Adrenal gland (tissue), 9 donors: ENCODE measurements at regions not wholly inside any gene's neighbourhood (a gene's known extent, or its start where the extent isn't known, plus 50 kb on each side); places are given as distances from the start of the nearest gene placed in this dataset.
"Not testable (repeated sequence)": the region's sequence is repeated elsewhere in the genome, so short reads cannot be mapped to it uniquely, and the experiment has no call there.

Source experiments
- DNase-seq, 7 donors: peaks; one replicate each; pipeline ENCODE4 v3.0.0-alpha.2; 2019 to 2020
- H3K27ac ChIP-seq, 5 donors: fragments of 200-600 bp; sonication (generic) in 4 of 5; 1 replicate in 3 of 5; 2 replicates in 2 of 5; pipeline versions ENCODE4 v1.5.1 to v1.8.0; 2016 to 2020; ENCODE audit warnings: mild to moderate bottlenecking in 1 of 5
- H3K27me3 ChIP-seq: fragments of 200-600 bp; 2 replicates; pipeline ENCODE4 v1.8.0; 2021
- H3K36me3 ChIP-seq, 2 donors: fragments of 200-600 bp; replicated peaks in 1 of 2; 1 replicate in 1 of 2; 2 replicates in 1 of 2; pipeline versions ENCODE4 v1.5.1 to v1.8.0; 2018 to 2022
- H3K4me1 ChIP-seq, 2 donors: fragments of 200-600 bp; replicated peaks in 1 of 2; 1 replicate in 1 of 2; 2 replicates in 1 of 2; pipeline versions ENCODE4 v1.5.1 to v1.8.0; 2018 to 2021
- H3K4me3 ChIP-seq, 4 donors: fragments of 200-600 bp; sonication (generic) in 3 of 4; one replicate each; pipeline ENCODE4 v1.5.1; 2016 to 2018
- H3K9me3 ChIP-seq, 3 donors: fragments of 200-600 bp; sonication (generic) in 1 of 3; replicated peaks in 1 of 3; 1 replicate in 2 of 3; 2 replicates in 1 of 3; pipeline versions ENCODE4 v1.5.1 to v1.8.0; 2016 to 2021
- POLR2A ChIP-seq, 2 donors: fragments of 450-650 bp; IDR thresholded peaks; one replicate each; pipeline ENCODE4 v1.6.1; 2017; ENCODE audit warnings: antibody characterized with exemption in 2 of 2, mild to moderate bottlenecking in 2 of 2, moderate library complexity in 1 of 2
- WGBS, 4 donors: extraction: QIAGEN DNeasy Blood & Tissue Kit in 2 of 4; methylation state at CpG; one replicate each; pipeline versions ENCODE4 v1.1.5 to v1.1.7; 2013 to 2017; 5-methylcytosine and 5-hydroxymethylcytosine counted together
- intact Hi-C, 2 donors: fragments of 100-400 bp; cut with DNase I; formaldehyde crosslinking; loops; one replicate each; pipeline versions ENCODE4 v1.14.1 to v1.15.0; 2022 to 2023
- TF ChIP-seq, protein P1 (sequence below), 6 experiments: fragments of 450-650 bp in 4 of 6; fragments of 200-600 bp in 2 of 6; sonication (generic) in 1 of 6; IDR thresholded peaks; 1 replicate in 5 of 6; 2 replicates in 1 of 6; pipeline versions ENCODE4 v1.5.1 to v1.8.0; 2016 to 2021; ENCODE audit warnings: antibody characterized with exemption in 6 of 6, mild to moderate bottlenecking in 2 of 6, moderate library complexity in 1 of 6
- donor health status: healthy with polysubstance abuse.
- donor health status: Bipolar disorder and iron deficiency.
- donor health status: DM: yes; HTN: yes; CAD: no.
- donor health status: DM: no; HTN: no; CAD: no.
- donor health status: DM: no; HTN: no; CAD: no.

DNA sequence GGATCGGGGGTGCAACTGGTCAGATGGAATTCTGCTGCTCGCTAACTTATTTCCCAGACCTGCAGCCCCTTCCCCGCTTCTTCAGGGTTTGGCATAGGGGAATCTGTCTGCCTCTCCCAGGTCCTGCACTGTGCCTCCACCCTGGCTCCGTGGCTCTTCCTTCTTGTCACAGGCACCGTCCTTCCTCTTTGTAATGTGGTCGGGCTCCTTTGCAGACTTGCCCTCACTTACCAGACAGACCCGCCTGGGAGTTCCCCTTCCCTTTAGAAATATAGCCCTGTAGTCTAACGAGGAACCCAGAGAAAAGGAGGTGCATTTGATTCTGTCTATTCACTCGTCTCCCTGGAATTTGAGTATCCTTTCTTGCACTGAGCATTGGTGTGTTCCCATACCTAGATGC, 63.9 kb upstream of the PAX8 start:
- Histone ChIP-seq H3K27me3 (no peaks in the 10 kb centered on the region), H3K9me3 (no peaks in the 10 kb centered on the region), H3K4me1 (peaks cover 8 to 11% of the 10 kb centered on the region in 2 donors), H3K27ac (peak overlapping the region in 1 of 5 donors; percentile 63), H3K4me3 (no peak overlapping the region), H3K36me3 (no peaks in the 10 kb centered on the region)
- peak in 2 of 7 donors; percentile 24 to 27 for DNase-seq
- 64 to 70% (median 69%) methylated on average over 9 of the region's 9 CpGs for WGBS, 4 donors
- intact Hi-C loops = no loop called here
- no peak for TF ChIP-seq POLR2A (IDR thresholded peaks at IDR 0.05)
- TF ChIP-seq, protein P1, sequence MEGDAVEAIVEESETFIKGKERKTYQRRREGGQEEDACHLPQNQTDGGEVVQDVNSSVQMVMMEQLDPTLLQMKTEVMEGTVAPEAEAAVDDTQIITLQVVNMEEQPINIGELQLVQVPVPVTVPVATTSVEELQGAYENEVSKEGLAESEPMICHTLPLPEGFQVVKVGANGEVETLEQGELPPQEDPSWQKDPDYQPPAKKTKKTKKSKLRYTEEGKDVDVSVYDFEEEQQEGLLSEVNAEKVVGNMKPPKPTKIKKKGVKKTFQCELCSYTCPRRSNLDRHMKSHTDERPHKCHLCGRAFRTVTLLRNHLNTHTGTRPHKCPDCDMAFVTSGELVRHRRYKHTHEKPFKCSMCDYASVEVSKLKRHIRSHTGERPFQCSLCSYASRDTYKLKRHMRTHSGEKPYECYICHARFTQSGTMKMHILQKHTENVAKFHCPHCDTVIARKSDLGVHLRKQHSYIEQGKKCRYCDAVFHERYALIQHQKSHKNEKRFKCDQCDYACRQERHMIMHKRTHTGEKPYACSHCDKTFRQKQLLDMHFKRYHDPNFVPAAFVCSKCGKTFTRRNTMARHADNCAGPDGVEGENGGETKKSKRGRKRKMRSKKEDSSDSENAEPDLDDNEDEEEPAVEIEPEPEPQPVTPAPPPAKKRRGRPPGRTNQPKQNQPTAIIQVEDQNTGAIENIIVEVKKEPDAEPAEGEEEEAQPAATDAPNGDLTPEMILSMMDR (IDR thresholded peaks at IDR 0.05) = no peak

DNA sequence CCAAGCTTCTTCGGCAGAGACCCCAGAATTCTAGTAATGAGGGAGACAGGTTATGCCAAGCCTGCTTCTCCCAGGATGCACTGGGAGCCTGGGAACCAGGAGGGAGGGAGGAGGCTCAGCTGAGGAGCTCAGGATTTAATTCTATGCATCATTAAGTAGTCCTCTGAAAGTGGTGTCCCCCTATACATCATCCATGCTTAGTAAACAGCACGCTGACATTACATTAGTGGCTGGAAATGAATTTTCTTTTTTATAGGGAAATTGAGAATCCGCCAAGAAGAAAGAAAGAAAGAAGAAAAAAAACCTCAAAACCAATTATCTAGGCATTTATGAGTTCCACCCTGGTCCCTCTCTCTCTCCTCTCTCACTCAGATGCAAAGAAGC, 63.1 kb upstream of the PAX8 start:
- DNase-seq, H3K27me3 ChIP-seq, H3K27ac ChIP-seq, H3K9me3 ChIP-seq, intact Hi-C loops, H3K4me3 ChIP-seq, H3K36me3 ChIP-seq: not testable (repeated sequence)
- H3K4me1 ChIP-seq = peaks cover 8 to 13% of the 10 kb centered on the region in 2 donors
- WGBS, 4 donors = 71 to 83% (median 76%) methylated on average over 2 to 3 of the region's 3 CpGs

DNA sequence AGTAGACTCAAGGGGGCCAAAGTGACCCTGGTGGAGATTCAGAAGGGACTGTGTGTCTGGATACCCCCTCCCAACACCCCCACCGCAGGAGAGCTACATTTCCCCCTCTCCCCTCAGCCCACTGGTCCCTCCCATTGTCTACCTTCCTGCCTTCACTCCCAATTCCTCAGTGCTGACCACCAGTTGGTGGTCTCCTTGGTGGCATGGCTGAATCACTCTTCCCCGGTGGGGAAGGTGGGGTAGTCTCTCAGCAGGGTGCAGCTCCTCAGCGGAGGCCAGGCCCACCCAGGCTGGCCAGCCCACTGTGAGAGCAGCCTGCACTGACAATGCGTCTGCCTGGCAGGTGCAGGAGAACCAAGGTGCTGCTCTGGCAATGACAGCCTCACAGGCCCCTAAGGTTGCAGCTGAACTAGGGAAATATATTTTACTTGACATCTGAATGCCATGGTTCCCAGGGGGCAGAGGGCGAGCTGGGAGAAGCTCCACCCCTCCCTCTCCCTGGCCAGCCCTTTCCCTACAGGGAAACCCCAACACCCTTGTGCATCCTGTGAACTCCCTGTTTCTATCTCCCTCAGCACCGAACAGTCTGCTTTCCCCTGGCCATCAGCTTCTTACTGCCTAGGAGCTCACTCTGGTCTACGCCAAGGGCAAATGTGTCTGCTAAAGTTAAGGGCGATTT, 62.6 kb upstream of the PAX8 start:
- 66 to 85% (median 72%) methylated on average over 3 to 8 of the region's 8 CpGs for WGBS, 4 donors
- no peaks in the 10 kb centered on the region for H3K9me3 ChIP-seq
- H3K27me3 ChIP-seq = no peaks in the 10 kb centered on the region
- no peak overlapping the region for H3K4me3 ChIP-seq
- H3K27ac ChIP-seq = no peak overlapping the region
- TF ChIP-seq, protein P1 (IDR thresholded peaks at IDR 0.05) = no peak
- TF ChIP-seq POLR2A (IDR thresholded peaks at IDR 0.05) = no peak
- intact Hi-C loops = no loop called here
- no peaks in the 10 kb centered on the region for H3K36me3 ChIP-seq
- H3K4me1 ChIP-seq = peaks cover 8 to 13% of the 10 kb centered on the region in 2 donors
- DNase-seq = peak in 1 of 7 donors; percentile 25

DNA sequence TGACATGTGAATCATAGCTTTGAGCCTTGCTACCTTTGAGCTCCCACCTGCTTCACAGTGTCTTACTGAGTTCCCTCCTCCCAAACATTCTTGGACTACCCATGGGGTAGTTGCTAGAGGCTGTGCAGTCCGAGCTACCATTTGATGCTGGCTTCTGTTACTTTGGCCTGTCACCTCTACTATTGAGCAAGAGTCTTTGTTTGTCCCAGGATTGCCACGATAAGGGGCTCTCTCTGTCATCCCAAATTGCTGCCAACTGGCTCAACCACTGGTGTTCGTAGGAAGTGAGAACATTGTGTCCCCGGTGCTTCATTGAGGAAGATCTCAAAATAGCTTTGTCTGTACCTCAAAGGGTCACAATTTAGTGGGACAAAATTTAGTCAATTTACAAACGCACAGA, 59.1 kb upstream of the PAX8 start:
- Histone ChIP-seq H3K27me3 (no peaks in the 10 kb centered on the region), H3K9me3 (no peaks in the 10 kb centered on the region), H3K4me1 (peaks cover 13 to 16% of the 10 kb centered on the region in 2 donors), H3K4me3 (no peak overlapping the region), H3K36me3 (no peaks in the 10 kb centered on the region), H3K27ac (peak overlapping the region in 1 of 5 donors; percentile 76)
- 36 to 46% (median 42%) methylated on average over 5 of the region's 5 CpGs for WGBS, 4 donors
- TF ChIP-seq POLR2A (IDR thresholded peaks at IDR 0.05) = peak in 1 of 2 donors; percentile 13
- TF ChIP-seq, protein P1 (IDR thresholded peaks at IDR 0.05) = no peak
- intact Hi-C loops = no loop called here
- DNase-seq = peak in 6 of 7 donors; percentile 65 to 87 (median 84)

DNA sequence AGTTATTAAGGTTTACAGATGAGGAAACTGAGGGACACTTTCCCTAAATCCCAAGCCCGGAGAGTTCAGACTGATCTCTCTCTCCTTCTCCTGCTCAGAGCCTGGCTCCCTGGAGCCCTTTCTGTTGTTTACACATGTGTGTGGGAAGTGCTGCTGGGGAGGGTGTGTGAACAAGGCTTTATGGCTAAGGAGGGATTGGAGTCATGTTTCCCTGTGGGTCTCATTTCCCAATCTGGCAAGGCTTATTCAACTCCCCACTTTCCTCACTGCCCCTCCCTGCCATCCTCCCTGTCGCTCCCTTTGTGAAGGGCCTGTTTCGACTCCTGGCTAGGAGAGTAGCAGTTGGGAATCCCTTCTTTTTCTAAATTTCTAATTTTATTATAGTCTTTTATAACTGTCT, 57.3 kb upstream of the PAX8 start:
- H3K27ac ChIP-seq, H3K4me3 ChIP-seq, H3K36me3 ChIP-seq, H3K9me3 ChIP-seq, intact Hi-C loops, H3K27me3 ChIP-seq: not testable (repeated sequence)
- peaks cover 13 to 23% of the 10 kb centered on the region in 2 donors for H3K4me1 ChIP-seq
- DNase-seq = peak in 1 of 7 donors; percentile 24
- WGBS, 4 donors = 71 to 86% (median 82%) methylated on average over 3 of the region's 3 CpGs
